Activated CD8-positive, alpha-beta memory T cell treated with anti-CD3 and anti-CD28 coated beads, Interleukin-2, amount 10 ng/mL, durations not matched to agents 7 days and 5 days (primary cell): ENCODE measurements at regions not wholly inside any gene's neighbourhood (a gene's known extent, or its start where the extent isn't known, plus 50 kb on each side); places are given as distances from the start of the nearest gene placed in this dataset.

Experiments
- ATAC-seq: fragments of 150-1000 bp; cut with Tn5 transposase; one replicate; pipeline ENCODE4 v1.10.0; 2021; ENCODE audit warnings: moderate library complexity
- CTCF ChIA-PET: fragments of 350-600 bp; sonication (Branson Sonifier 250); formaldehyde crosslinking; loops from one replicate; lab custom pipeline; 2021; ENCODE audit warnings: antibody characterized with exemption; lab: Charles Lee
- DNase-seq: peaks from one replicate; pipeline ENCODE4 v3.0.0-alpha.2; 2020
- H3K27ac Mint-ChIP-seq: one replicate; pipeline ENCODE4 v1.8.0; 2021; ENCODE audit warnings: mild to moderate bottlenecking, mixed read lengths
- H3K27me3 Mint-ChIP-seq: one replicate; pipeline ENCODE4 v1.8.0; 2021; ENCODE audit warnings: mixed read lengths
- H3K36me3 Mint-ChIP-seq: one replicate; pipeline ENCODE4 v1.8.0; 2021; ENCODE audit warnings: mild to moderate bottlenecking, mixed read lengths
- H3K4me1 Mint-ChIP-seq: one replicate; pipeline ENCODE4 v1.8.0; 2021; ENCODE audit warnings: mixed read lengths
- H3K4me3 Mint-ChIP-seq: one replicate; pipeline ENCODE4 v1.8.0; 2021; ENCODE audit warnings: mild to moderate bottlenecking, moderate library complexity, mixed read lengths
- H3K9me3 Mint-ChIP-seq: one replicate; pipeline ENCODE4 v1.8.0; 2022; ENCODE audit warnings: low read depth, mixed read lengths

DNA sequence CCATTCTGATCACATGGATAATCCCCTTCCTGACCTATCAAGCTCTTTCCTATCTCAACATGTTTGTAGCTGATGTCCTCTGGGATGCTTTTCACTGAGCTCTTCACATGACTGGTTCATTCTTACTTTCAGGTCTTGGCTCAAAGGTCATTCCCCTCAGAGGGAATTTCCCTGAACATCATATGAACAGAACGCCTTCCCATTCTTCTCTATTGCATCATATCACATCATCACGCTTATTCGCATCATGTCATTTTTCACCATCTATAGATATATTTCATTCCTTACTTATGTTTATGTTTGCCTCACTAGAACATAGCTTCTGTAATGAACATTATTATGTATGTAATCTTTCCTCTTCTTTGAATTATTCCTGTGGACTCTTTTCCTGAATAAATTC lies 178.9 kb upstream of the APCDD1 start:
- H3K27ac Mint-ChIP-seq, result no peak overlapping the region
- ATAC-seq (no peak), DNase-seq (no peak)
- no peaks in the 10 kb centered on the region for H3K36me3 Mint-ChIP-seq
- no peak overlapping the region for H3K4me3 Mint-ChIP-seq
- peaks cover 4% of the 10 kb centered on the region for H3K27me3 Mint-ChIP-seq
- CTCF ChIA-PET, result no interaction called here
- peaks cover 4% of the 10 kb centered on the region for H3K9me3 Mint-ChIP-seq
- H3K4me1 Mint-ChIP-seq, result no peaks in the 10 kb centered on the region

DNA sequence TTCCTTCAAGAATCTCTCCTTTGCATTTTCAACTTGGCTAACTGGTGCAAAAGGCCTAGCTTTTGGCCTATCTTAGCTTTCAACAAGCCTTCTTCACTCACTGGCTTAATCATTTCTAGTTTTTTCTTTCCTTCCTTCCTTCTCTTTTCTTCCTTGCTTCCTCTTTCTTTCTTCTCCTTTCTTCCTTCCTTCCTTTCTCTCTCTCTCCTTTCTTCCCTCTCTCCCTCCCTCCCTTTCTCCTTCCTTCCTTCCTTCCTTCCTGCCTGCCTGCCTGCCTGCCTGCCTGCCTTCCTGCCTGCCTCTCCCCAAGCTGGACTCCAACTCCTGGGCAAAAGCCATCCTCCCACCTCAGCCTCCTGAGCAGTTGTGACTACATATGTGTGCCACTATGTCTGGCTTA lies 176.2 kb upstream of the APCDD1 start:
- peaks cover 4% of the 10 kb centered on the region for H3K27me3 Mint-ChIP-seq
- CTCF ChIA-PET, result no interaction called here
- no peak overlapping the region for H3K27ac Mint-ChIP-seq
- H3K9me3 Mint-ChIP-seq, result peaks cover 4% of the 10 kb centered on the region
- DNase-seq (no peak), ATAC-seq (no peak)
- H3K36me3 Mint-ChIP-seq, result no peaks in the 10 kb centered on the region
- H3K4me1 Mint-ChIP-seq, result no peaks in the 10 kb centered on the region
- H3K4me3 Mint-ChIP-seq, result no peak overlapping the region

DNA sequence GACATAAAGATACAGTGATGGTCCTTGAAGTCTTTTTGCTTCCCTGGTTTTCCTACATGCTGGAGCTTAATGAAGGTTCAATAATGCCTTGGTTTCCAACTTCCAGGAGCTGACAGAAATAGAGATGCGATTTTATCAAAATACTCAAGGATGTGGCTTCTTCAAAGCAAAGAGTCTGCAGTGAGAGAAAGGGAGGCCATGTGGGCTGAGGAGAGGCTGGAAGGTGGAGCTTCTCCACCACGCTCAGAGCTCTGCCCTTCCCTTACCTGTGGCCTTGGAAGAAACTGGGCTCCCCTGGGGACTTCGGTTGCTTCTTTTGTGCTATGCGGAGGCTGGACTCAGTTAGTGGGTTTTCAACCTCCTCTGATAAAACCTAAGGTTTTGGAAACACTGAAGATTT lies 175.0 kb upstream of the APCDD1 start:
- CTCF ChIA-PET, result no interaction called here
- ATAC-seq, result no peak
- Mint-ChIP-seq H3K36me3 (no peaks in the 10 kb centered on the region), H3K27me3 (peaks cover 4% of the 10 kb centered on the region), H3K4me3 (no peak overlapping the region), H3K9me3 (peaks cover 4% of the 10 kb centered on the region), H3K4me1 (no peaks in the 10 kb centered on the region), H3K27ac (no peak overlapping the region)
- DNase-seq, result no peak

DNA sequence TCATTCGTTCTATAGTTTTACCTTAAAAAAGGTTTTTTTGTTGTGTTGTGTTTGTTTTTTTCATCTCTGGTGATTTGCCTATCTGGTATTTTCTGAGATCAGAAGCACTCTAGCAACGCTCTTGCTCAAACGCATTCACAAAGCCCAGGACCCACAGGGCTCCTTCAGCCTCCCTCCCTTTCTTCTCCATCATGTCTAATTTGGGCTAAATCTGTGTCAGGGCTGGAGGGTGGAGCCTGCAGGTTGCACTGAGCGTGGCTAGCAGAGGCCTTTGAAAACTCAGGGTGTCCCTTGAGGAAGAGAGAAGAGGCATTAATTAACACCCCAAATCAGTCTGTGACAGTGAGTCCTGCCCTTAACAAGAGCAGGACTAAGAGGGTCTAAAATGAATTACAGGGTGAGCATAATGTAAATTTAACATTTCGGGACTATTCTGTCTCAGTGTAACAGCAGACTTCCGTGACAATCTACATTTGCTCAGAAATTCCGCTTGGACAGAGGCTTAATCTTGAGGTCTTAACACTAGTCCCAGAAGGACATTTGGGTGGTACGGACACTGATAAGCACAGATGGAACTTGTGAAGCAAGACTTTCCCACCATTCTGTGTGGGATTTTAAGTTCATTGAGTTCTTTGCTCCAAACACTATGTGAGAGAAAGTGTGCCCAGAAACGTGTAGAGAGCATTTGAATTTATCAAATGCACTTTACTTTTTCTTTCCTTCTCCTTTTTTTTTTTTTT lies 174.4 kb upstream of the APCDD1 start:
- Mint-ChIP-seq H3K36me3 (no peaks in the 10 kb centered on the region), H3K4me3 (no peak overlapping the region), H3K4me1 (no peaks in the 10 kb centered on the region), H3K9me3 (peaks cover 4% of the 10 kb centered on the region), H3K27ac (no peak overlapping the region), H3K27me3 (peaks cover 4% of the 10 kb centered on the region)
- ATAC-seq, result no peak
- CTCF ChIA-PET, result no interaction called here
- DNase-seq, result no peak

DNA sequence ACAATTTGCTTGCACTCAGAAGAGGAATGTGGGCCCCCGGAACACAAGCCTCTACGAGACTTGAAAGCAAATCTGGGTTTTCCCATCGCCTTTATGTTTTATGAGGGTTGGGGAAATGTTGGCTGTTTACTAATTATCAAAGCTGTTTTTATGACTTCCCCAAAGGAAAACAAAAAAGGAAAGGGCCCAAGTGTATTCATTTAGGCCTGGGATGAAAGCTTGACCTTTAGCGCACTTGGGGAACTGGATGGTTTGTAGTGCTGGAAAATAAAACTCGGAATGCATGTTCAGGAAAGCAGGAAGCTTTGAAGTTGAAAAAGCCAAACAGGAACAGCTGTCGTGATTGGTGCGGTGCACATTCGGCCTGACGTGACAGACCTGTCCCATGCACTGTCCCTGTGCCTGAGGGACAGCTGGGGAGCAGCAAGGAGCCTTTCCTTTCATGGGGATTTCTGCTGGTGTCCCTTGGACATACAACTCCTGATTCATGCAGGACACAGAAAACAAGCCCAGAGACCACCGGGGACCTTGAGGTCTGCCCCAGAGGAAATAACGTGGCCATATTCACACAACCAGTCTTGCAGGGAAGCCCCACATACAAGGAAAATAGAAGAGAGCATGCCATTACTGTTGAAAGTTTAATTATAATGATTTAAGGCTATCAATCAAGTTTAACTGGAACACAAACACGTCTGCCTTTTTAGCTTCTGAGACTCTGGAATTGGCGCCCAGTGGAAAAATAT lies 169.7 kb upstream of the APCDD1 start:
- Mint-ChIP-seq H3K36me3 (no peaks in the 10 kb centered on the region), H3K27me3 (peaks cover 4% of the 10 kb centered on the region), H3K9me3 (no peaks in the 10 kb centered on the region), H3K4me1 (no peaks in the 10 kb centered on the region), H3K4me3 (no peak overlapping the region), H3K27ac (no peak overlapping the region)
- ATAC-seq (no peak), DNase-seq (no peak)
- CTCF ChIA-PET, result no interaction called here

DNA sequence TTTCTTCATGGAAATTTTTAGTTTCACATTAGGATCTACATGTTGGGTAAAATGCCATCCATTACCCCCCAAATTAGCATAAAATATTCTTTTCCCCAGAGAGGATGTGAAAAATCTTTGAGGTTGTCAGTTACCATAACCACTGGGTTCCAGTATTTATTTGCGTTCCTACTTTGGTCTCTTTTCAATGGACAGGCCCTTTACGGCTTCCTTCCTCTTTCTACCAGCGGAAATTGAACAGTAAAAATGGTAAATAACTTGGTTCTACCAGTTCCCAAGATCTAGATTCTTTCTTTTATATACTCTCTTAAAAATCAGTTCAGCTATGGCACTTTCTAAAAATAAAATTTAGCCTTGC lies 169.2 kb upstream of the APCDD1 start:
- Mint-ChIP-seq H3K27ac (no peak overlapping the region), H3K9me3 (no peaks in the 10 kb centered on the region), H3K36me3 (no peaks in the 10 kb centered on the region), H3K4me3 (no peak overlapping the region), H3K27me3 (no peaks in the 10 kb centered on the region), H3K4me1 (no peaks in the 10 kb centered on the region)
- DNase-seq, result no peak
- no peak for ATAC-seq
- CTCF ChIA-PET, result no interaction called here

DNA sequence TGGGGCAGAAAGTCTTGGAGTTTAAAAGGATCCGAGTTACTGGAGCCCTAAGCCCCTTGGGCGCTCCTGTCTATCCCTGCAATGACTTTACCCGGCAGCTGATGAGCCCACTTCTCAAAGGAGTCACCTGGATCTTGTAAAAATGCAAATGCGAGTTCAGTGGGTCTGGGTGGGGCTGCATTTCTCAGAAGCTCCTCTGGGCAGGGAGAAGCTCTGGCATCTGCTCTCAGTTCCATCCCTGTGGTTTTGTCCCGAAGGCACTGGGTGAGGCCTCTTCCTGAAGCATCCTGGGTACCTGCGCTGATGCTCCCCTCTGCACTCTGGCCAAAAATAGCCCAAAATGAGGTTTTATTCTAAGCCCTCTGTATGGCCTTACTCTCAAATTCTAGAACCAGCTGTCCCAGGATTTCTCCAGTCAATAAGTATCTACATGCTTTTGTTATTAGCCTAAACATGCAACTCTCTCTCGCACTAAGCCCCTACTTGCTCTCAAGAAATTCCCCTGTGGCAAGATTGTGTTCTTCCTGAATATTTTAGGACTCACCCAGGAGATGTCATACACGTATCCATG lies 167.8 kb upstream of the APCDD1 start:
- CTCF ChIA-PET, result no interaction called here
- no peak for ATAC-seq
- H3K4me3 Mint-ChIP-seq, result no peak overlapping the region
- H3K27ac Mint-ChIP-seq, result no peak overlapping the region
- H3K36me3 Mint-ChIP-seq, result no peaks in the 10 kb centered on the region
- no peaks in the 10 kb centered on the region for H3K9me3 Mint-ChIP-seq
- H3K4me1 Mint-ChIP-seq, result no peaks in the 10 kb centered on the region
- DNase-seq, result no peak
- H3K27me3 Mint-ChIP-seq, result no peaks in the 10 kb centered on the region

DNA sequence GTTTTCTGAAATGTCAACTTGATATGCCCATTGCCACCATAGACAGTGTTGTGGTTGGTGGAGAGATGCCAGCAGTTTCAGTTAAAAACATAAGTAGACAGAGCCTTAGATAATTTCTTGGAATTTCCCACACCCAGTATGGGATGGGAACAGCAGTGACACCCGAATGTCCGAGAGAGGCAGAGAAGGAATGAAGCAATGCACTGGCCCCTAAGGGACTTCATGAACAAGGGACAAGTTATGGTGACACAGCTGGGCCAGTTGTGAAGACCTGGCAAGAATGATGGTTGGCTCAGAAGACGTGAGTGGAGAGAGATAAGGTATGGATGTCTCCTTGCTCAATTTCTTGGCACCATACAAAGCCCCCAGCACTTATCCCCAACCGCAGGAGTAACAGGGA lies 165.2 kb upstream of the APCDD1 start:
- no peaks in the 10 kb centered on the region for H3K4me1 Mint-ChIP-seq
- CTCF ChIA-PET, result no interaction called here
- DNase-seq (no peak), ATAC-seq (no peak)
- no peaks in the 10 kb centered on the region for H3K9me3 Mint-ChIP-seq
- H3K27ac Mint-ChIP-seq, result no peak overlapping the region
- H3K36me3 Mint-ChIP-seq, result no peaks in the 10 kb centered on the region
- no peak overlapping the region for H3K4me3 Mint-ChIP-seq
- no peaks in the 10 kb centered on the region for H3K27me3 Mint-ChIP-seq

DNA sequence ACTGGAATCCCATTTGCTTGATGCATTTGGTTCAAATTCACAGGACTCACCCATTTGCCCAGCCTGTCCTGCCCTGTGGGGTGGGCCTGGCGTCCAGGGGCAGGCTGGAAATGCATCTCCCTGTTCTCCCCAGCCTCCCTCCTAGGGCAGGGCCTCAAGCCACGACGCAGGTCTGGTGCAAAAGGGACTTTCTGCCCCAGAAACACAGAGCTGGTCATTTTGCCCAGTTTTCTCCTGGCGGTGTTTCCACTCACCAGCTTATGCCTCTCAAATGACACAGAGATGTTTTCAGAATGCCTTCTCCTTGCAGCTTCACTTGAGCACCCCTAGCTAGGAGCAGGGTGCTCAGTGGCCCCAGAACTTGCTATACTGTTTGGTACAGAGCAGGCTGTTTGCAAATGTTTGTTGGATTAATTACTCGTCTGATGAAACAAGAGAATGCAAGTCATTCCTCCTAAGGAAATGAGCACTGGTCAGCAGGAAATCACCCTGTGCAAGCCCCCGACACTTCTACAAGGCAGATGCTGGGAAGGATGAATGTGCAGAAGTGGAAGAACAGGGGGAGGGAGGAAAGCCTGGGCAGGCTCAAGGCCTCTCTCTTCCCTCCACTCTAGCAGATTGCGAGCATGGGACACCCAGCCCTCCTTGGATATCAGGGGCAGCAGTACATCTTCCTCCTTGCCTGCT lies 164.3 kb upstream of the APCDD1 start:
- Mint-ChIP-seq H3K4me1 (no peaks in the 10 kb centered on the region), H3K27ac (no peak overlapping the region), H3K36me3 (no peaks in the 10 kb centered on the region), H3K27me3 (no peaks in the 10 kb centered on the region), H3K4me3 (no peak overlapping the region), H3K9me3 (no peaks in the 10 kb centered on the region)
- DNase-seq, result no peak
- no peak for ATAC-seq
- CTCF ChIA-PET, result no interaction called here

DNA sequence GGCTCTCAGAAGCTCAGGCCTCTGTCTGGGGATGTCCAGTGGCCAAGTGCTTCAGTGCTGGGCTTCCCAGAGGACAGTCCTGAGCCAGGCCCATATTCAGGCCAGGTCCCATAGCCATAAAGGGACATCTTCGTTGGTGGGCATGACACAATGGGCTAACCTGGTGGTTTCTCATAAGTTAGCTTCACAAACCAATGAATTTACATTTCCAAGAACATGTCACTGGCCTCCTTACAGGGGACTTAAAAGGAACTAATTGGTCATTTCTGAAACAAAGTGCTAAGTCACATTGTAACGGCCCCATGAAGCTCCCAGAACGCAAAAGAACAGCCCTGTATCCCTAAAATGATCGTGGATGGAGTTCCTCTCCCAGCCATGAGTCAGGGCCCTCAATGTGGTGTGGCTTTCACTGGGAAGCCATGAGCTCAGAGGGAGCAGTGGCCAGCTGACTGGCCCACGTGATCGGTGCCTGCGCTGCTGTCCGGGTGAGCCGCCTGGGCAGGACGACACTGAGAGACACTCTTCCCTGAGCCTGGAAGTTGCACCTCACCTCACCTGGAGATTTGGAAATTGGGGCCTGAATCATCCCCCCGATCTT lies 163.7 kb upstream of the APCDD1 start:
- CTCF ChIA-PET, result no interaction called here
- Mint-ChIP-seq H3K9me3 (no peaks in the 10 kb centered on the region), H3K4me3 (no peak overlapping the region), H3K27ac (no peak overlapping the region), H3K27me3 (no peaks in the 10 kb centered on the region), H3K4me1 (no peaks in the 10 kb centered on the region), H3K36me3 (no peaks in the 10 kb centered on the region)
- DNase-seq, result no peak
- no peak for ATAC-seq

DNA sequence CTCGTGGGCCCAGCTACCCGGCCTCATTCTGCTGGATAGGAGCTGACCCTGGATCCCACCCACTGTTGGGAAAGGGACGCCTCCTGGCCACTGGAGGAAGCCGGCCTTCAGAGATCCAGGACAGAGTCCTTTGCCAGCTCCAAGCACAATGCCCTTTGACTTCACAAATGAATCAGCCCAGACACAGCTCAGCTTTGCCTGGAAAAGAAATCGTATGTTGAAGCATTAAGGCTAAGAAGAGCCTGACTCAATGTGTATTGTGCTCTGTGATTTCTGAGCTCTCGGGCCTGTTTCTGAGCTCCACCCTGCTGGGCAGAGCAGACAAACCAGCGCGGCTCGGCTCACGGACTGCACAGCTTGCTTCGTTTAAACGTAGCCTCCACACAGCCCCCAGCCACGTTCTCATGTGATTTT lies 162.9 kb upstream of the APCDD1 start:
- ATAC-seq (no peak), DNase-seq (no peak)
- no peaks in the 10 kb centered on the region for H3K36me3 Mint-ChIP-seq
- no peaks in the 10 kb centered on the region for H3K27me3 Mint-ChIP-seq
- CTCF ChIA-PET, result no interaction called here
- no peaks in the 10 kb centered on the region for H3K4me1 Mint-ChIP-seq
- no peak overlapping the region for H3K4me3 Mint-ChIP-seq
- H3K27ac Mint-ChIP-seq, result no peak overlapping the region
- no peaks in the 10 kb centered on the region for H3K9me3 Mint-ChIP-seq

DNA sequence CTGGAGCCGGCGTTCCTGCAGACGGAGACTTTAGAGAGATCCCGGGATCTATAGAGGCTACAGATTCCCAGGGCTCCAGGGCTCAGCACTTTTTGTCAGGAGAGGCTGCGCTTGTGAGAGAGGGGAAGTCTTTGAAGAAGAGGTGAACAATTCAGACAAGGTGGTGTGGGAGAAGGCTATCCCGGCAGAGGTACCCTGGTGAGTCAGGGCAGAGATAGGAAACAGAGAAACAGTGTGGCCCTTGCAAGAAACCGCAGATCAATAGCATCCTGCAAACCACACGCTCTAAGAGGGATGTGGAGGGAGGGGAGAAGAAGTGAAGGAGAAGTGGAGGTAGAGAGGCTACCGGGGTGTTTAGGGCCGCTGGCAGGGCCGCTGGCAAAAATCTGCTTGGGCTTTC lies 160.5 kb upstream of the APCDD1 start:
- H3K27me3 Mint-ChIP-seq, result no peaks in the 10 kb centered on the region
- CTCF ChIA-PET, result no interaction called here
- no peaks in the 10 kb centered on the region for H3K4me1 Mint-ChIP-seq
- no peak overlapping the region for H3K4me3 Mint-ChIP-seq
- no peaks in the 10 kb centered on the region for H3K36me3 Mint-ChIP-seq
- ATAC-seq, result no peak
- DNase-seq, result no peak
- H3K27ac Mint-ChIP-seq, result no peak overlapping the region
- no peaks in the 10 kb centered on the region for H3K9me3 Mint-ChIP-seq

DNA sequence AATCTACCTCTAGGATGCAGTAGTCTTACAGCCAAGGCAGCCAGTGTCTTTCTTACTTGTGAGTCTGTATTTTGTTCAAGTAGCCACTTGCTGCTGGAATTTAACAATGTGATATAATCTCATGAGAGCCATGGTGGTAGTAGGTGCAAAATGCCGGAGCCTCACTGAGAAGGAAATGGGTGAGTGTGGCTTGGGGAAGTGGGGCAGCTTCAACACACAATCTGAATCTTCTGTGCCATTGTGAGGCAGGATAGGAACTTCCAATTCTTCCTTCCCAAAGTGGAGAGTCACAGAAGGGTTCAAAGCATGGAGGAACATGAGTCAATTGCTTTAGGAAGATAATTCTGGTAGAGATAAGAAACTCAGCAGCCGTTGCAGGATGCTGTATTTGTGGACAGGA lies 158.7 kb upstream of the APCDD1 start:
- peaks cover 5% of the 10 kb centered on the region for H3K27me3 Mint-ChIP-seq
- CTCF ChIA-PET, result no interaction called here
- ATAC-seq, result no peak
- H3K36me3 Mint-ChIP-seq, result no peaks in the 10 kb centered on the region
- no peaks in the 10 kb centered on the region for H3K9me3 Mint-ChIP-seq
- no peaks in the 10 kb centered on the region for H3K4me1 Mint-ChIP-seq
- no peak overlapping the region for H3K27ac Mint-ChIP-seq
- H3K4me3 Mint-ChIP-seq, result no peak overlapping the region
- DNase-seq, result no peak
